ENCODE measurements at regions not wholly inside any gene's neighbourhood (a gene's known extent, or its start where the extent isn't known, plus 50 kb on each side); places are given as distances from the start of the nearest gene placed in this dataset.

GRCh38 chr6:4655196-4656025 lies 120.8 kb upstream of the CDYL start:
- BruUV-seq (replicated peaks) = no TSS peak
- in situ Hi-C loops (cut with HindIII; ENCODE audit: low pct_unique_long_range_greater_than_20kb, low sequenced_read_pairs) = no loop called here
- no peaks in the 10 kb centered on the region for H3K4me1 ChIP-seq (ENCODE audit: control insufficient read depth, insufficient read depth, low read length)
- no peak overlapping the region for H3K27ac ChIP-seq (ENCODE audit: low read length)
- CTCF ChIA-PET = no interaction called here
- H3K4me3 ChIP-seq (ENCODE audit: low read depth in 2 of 2, low read length in 2 of 2) = no peak overlapping the region
- no peaks in the 10 kb centered on the region for H3K36me3 ChIP-seq (ENCODE audit: control insufficient read depth, insufficient read depth, low read length)
- no peaks in the 10 kb centered on the region; the same call in 1 of the 2 replicates for H3K9me3 ChIP-seq (ENCODE audit: control insufficient read depth, insufficient read depth, low read depth, low read length)
- intact Hi-C loops (cut with micrococcal nuclease; ENCODE audit: unreplicated experiment) = no loop called here
- H3K27me3 ChIP-seq (ENCODE audit: control insufficient read depth, insufficient read depth, low read length) = no peaks in the 10 kb centered on the region
- POLR2A ChIA-PET = no interaction called here
- TF ChIP-seq REST (IDR thresholded peaks at IDR 0.05; ENCODE audit: insufficient read depth in 1 of 2, low read depth in 2 of 2, low read length in 1 of 2) (no peak), CTCF (IDR thresholded peaks at IDR 0.05) (no peak), POLR2AphosphoS5 (IDR thresholded peaks at IDR 0.05; ENCODE audit: low read depth, low read length) (no peak), SIN3A (IDR thresholded peaks at IDR 0.05; ENCODE audit: borderline replicate concordance, insufficient read depth, low read depth, low read length) (no peak), TCF7L2 (IDR thresholded peaks at IDR 0.05; ENCODE audit: low read depth, low read length) (no peak)
- no peak for ATAC-seq
- DNase-seq (ENCODE audit: low read depth, low spot score) = no peak

GRCh38 chr6:4653141-4653540 lies 123.1 kb upstream of the CDYL start:
- intact Hi-C loops (cut with micrococcal nuclease; ENCODE audit: unreplicated experiment) (no loop called here), in situ Hi-C loops (cut with HindIII; ENCODE audit: low pct_unique_long_range_greater_than_20kb, low sequenced_read_pairs) (no loop called here)
- BruUV-seq (replicated peaks) = no TSS peak
- TF ChIP-seq CTCF (IDR thresholded peaks at IDR 0.05) = no peak
- no peak for TF ChIP-seq REST (IDR thresholded peaks at IDR 0.05; ENCODE audit: insufficient read depth in 1 of 2, low read depth in 2 of 2, low read length in 1 of 2)
- TF ChIP-seq SIN3A (IDR thresholded peaks at IDR 0.05; ENCODE audit: borderline replicate concordance, insufficient read depth, low read depth, low read length) = no peak
- no peak for TF ChIP-seq POLR2AphosphoS5 (IDR thresholded peaks at IDR 0.05; ENCODE audit: low read depth, low read length)
- ATAC-seq (no peak), DNase-seq (ENCODE audit: low read depth, low spot score) (no peak)
- no peaks in the 10 kb centered on the region; the same call in 1 of the 2 replicates for H3K4me1 ChIP-seq (ENCODE audit: control insufficient read depth, insufficient read depth, low read length)
- no peaks in the 10 kb centered on the region for H3K27me3 ChIP-seq (ENCODE audit: control insufficient read depth, insufficient read depth, low read length)
- H3K36me3 ChIP-seq (ENCODE audit: control insufficient read depth, insufficient read depth, low read length) = no peaks in the 10 kb centered on the region
- CTCF ChIA-PET = no interaction called here
- H3K9me3 ChIP-seq (ENCODE audit: control insufficient read depth, insufficient read depth, low read depth, low read length) = no peaks in the 10 kb centered on the region; the same call in 1 of the 2 replicates
- H3K4me3 ChIP-seq (ENCODE audit: low read depth in 2 of 2, low read length in 2 of 2) = no peak overlapping the region
- POLR2A ChIA-PET = no interaction called here
- H3K27ac ChIP-seq (ENCODE audit: low read length) = no peak overlapping the region

All from Panc1 (cell line).